ENCODE measurements at regions not wholly inside any gene's neighbourhood (a gene's known extent, or its start where the extent isn't known, plus 50 kb on each side); places are given as distances from the start of the nearest gene placed in this dataset.

DNA sequence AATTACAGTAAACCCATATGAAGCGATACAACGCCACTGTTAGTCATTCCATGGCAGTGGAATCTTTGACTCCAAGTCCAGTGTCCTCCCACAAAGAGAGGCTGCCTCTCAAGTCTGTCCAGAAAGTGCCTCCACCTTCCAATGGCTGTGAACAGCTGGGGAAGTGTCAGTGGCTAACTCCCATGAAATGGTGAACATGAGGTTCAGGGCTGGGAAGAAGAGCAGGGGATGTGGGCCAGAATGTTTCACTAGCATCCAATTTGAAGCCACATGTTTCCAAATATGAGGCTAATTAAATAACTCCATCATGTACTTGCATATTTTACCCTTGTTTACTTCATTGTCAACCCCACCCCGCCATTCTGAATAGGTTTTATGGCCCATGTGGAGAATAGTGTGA lies 53.1 kb upstream of the CHST15 start:
- DNase-seq (ENCODE audit: low spot score) = no peak

DNA sequence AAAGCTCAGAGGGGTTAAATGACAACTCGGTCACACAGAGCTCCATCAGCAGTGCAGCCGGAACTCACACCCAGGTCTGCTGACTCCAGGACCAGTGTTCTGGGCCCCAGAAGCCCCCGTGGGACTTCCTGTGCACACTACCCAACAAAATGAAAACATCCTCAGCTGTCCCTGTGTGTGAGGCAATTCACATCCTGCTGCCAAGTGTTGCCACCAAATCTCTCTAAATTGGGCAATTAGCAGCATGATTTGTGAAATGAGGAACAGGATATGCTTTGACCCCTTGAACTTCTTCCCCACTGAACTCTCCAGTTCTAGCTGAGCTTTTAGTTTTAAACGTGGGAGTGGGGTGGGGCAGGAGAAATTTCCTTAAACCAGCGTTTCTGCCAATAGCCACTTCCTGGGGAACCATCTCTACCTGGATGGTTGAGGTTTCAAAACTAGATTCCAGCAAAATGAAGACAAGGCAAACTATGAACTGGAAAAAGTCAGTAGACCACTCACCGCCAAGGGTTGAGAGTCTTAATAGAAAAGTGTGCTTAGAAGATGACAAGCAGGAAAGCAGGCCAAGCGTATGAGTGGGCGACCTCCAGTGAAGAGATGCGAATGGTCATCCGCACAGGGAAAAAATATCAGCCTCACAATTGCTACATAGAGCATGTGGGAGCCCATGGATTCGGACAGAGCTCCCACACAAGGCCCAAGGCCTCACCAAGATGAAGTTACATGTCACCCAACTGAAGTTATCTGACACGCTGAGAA lies 51.9 kb upstream of the CHST15 start:
- DNase-seq (ENCODE audit: low spot score) = no peak

DNA sequence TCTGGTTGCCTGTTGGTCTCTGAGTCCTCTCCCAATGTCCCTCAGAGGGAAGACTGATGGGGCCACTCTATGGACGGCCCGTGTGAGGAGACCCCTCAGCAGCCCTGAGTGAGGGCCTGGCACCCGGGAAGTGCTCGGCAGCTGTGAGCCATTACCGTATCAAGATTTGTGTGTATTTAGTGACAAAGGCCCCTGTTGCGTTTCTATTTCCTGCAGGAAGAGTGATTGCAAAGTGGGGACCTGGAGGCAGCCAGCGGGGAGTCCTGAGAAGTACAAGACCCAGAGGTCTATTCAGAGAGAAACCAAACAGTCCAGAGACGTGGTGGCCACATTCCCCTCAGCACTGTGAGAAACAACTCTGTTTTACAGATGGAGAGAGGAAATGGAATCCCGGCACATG lies 51.1 kb upstream of the CHST15 start:
- DNase-seq (ENCODE audit: low spot score) = no peak

DNA sequence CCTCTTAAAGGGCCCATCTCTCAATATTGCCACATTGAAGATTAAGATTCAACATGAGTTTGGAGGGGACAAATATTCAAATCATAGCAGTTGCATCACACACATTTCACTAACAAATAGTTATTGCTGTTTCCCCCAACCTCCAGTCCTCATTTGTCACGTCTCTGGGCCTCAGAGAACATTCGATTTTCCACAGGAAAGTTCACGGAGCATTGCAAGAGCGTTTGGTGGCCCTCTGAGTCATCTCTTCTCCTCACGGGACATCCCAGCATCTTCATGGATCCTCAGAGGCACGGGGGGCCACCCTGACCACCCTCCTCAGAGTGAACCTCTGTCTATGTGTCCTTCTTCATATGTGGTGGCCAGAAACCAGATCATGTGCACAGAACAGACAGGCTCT lies 50.3 kb upstream of the CHST15 start:
- DNase-seq (ENCODE audit: low spot score) = no peak
